ENCODE measurements at regions not wholly inside any gene's neighbourhood (a gene's known extent, or its start where the extent isn't known, plus 50 kb on each side); places are given as distances from the start of the nearest gene placed in this dataset.

DNA sequence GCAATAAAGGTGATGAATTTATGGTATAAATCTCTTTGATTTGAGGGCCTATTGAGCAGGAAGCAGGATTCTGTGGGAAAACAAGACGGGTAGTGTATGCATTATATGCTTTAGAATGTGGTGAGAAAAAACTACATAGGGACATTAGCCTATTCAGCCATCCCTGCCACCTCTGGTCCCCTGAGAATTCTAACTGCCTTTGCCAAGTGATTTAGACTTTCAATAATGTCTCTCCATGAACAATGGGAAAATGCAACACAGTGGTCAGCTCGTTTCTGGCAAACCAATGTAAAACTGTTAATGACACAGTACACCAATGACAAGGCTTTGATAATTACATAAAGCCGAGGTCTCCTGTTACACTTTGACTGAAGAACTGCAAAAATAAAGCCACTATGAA is 314.7 kb upstream of the CNTN4 start:
- intact Hi-C loops (cut with DNase I) = no loop called here
- no peak for DNase-seq (ENCODE audit: low spot score)

DNA sequence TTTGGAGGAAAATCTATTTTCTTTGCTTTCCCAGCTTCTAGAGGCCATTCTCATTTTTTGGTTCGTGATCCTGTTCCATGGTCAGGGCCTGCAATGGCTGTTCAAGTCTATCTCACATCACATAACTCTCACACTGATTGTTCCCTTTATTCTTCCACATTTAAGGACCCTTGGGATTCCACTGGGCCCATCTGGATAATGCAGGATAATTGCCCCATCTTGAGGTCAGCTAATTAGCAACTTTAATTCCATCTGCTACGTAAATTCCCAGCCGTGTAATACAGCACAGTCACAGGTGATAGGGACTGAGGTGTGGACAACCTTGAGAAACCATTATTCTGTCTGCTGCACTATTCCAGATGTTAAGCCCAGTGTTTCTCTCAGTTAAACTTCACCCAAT is 311.6 kb upstream of the CNTN4 start:
- intact Hi-C loops (cut with DNase I) = no loop called here

DNA sequence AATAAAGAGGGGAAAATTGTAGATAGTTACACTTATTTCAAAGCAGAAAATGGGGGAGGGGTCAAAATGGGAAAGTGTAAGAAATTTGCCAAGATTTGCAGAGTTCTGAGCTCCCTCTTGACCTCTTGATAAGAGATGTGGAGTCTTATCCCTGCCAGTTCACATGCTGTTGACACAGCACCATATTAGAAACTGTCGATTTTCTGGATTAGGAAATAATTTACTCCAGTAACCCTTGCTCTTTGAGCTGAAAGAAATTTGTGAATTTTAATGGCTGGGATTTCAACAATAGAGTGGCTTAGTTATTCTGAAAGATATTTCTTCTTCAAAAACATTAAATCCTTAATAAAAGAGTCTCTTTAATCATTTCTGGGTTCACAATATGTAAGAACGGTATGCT is 306.2 kb upstream of the CNTN4 start:
- no peak for DNase-seq (ENCODE audit: low spot score)
- intact Hi-C loops (cut with DNase I) = no loop called here

More for the DNA sequence above, 311.6 kb upstream of the CNTN4 start:
- DNase-seq (ENCODE audit: low spot score) = no peak

DNA sequence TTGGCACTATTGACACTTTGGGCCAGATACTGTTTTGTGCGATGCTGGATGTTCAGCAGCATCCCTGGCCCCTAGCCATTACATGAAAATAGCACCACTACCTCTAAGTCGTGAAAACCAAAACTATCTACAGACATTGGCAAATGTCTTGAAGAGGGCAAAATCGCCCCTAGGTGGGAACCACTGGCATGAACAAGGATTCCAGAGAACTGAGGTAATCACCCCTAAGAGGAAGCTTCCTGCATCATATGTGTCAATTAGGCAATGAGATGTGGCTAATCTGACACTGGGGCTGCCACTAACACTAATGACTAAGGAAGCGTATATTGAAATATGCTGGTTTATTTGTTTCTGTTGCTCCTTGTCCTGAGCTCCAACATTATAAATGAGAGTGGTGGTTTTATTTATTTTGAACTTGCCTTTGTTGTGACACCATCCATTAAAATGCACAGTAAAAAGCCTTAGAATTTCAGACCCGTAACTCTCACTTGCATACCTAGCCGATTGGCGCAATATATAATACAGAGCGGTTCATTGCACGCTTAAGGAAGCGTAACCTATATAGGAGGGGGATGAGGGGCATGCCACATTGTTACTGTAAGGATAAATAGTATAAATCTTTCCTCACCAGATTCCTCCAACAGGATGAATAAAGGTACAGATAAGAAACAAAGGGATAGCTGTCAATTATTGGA is 299.8 kb upstream of the CNTN4 start:
- intact Hi-C loops (cut with DNase I) = no loop called here
- DNase-seq (ENCODE audit: low spot score) = no peak

DNA sequence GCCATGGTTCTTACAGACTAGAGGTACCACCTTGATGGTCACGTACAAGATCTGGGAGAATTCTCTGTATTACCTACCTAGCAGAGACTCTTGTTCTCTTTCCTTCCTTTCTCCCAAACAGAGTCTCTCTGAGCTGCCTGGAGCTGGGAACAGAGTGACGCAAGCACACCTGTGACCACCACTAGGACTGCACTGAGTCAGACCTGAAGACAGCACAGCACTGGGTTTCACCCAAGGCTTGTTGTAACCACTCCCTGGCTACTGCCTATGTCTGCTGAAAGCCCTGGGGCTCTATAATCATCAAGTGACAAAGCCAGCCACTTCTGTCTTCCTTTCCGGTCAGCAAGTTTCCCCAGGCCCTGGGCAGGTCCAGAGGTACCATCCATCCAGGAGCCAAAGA is 293.3 kb upstream of the CNTN4 start:
- intact Hi-C loops (cut with DNase I) = no loop called here
- DNase-seq (ENCODE audit: low spot score) = no peak

DNA sequence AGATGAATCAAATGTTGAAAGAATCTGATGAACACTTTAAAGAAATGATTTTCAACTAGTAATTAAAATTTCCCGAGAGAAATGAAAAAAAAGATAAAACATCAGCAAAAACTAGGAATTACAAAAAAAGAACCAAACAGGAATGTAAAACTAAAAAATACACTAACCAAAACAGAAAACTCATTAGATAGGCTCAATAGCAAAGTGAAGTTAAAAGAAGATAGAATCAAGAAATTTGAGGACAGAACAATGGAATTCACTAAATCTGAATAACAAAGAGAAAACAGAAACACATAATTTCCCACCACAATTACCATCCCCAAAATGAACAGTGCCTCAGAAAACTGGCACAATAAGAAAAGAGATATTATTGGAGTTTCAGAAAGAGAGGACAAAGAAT is 290.1 kb upstream of the CNTN4 start:
- intact Hi-C loops (cut with DNase I) = no loop called here
- DNase-seq (ENCODE audit: low spot score) = no peak

DNA sequence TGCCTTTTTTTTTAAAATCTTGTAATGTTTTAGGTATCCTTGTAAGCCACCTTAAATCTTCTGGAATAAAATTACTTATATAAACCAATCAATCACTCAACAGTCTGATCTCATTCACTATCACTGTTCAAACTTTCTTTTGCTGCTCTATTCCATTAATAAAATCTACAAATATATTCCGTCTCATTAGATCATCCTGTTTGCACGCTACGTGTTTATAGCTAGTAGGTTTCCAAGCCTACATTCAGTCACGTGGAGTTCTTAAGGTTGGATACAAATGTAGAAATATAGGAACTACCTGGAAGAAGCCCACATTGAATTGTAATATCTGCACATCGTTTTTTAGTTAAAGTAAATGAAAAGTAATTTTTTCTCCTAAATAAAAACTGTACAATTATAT is 274.8 kb upstream of the CNTN4 start:
- intact Hi-C loops (cut with DNase I) = no loop called here
- DNase-seq (ENCODE audit: low spot score) = no peak

DNA sequence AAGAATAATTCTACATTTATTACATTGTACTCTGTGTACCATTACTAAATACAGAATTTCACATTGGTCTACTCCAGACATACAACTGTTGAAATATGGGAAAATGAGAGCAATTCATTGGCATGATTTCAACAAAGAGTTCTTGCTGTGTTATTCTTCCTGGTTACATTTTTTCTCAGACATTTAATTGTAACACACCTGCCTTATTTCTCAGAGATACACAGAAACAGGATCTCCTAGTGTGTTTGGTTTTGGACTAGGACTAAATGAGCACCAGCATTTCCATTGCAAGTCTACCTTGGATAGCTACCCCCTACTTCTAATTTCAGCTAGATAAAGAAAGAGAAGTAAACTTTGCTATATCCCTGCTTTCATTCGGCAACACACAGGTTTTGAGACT is 274.3 kb upstream of the CNTN4 start:
- intact Hi-C loops (cut with DNase I) = no loop called here
- no peak for DNase-seq (ENCODE audit: low spot score)

DNA sequence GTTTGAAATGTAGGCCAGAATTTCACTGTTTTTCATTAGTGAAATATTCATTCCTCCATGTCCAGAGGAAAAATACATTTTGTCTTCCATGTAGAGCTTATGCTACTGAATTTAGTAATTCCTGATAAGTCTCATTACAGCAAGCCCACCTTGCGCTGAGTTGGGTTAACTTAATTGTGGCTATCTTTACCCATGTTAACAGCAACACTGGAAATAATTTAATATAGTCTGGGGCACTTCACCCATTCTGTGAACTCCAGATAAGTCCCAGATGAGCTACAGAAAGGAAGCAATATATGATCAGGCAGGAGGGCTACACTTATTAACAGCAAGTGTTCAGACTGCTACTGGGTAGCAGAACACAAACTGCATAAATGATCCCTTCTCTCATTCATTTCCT is 270.1 kb upstream of the CNTN4 start:
- intact Hi-C loops (cut with DNase I) = no loop called here
- no peak for DNase-seq (ENCODE audit: low spot score)

DNA sequence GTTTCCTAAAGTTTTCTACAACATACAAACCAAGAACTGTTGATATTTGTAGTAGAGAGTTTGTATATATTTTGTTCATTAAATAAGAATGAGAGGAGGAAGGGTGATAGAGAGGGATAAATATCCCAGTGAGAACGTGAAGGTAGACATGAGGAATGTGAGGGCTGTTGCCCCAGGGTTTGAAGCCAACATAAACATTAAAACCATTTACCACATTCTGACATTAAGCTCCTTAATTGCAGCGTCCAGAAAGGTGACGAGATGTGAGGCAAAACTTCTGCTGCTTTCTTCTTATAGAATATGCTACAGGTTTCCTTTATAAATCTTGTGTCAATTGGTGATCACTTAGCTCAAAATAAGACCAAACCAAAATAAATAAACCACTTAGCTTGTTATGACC is 267.8 kb upstream of the CNTN4 start:
- DNase-seq (ENCODE audit: low spot score) = no peak
- intact Hi-C loops (cut with DNase I) = no loop called here

DNA sequence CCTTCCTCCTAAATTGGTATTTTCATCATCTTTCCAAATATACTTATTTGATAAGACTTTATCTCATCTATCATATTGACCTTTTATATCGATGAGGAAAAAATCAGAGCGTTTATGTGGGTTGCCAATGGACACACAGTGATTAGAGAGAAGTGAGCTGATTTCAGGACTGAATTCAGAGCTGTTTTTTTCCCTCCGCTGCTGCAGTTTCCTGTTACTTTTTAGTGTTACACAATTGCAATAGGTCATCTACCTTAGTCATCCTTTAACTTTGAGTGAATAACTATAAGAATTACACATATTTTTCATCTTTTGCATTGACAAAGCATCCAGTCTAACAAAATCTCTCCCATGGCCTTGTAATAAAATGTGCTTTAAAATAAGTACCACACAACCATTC is 266.3 kb upstream of the CNTN4 start:
- no peak for DNase-seq (ENCODE audit: low spot score)
- intact Hi-C loops (cut with DNase I) = no loop called here

DNA sequence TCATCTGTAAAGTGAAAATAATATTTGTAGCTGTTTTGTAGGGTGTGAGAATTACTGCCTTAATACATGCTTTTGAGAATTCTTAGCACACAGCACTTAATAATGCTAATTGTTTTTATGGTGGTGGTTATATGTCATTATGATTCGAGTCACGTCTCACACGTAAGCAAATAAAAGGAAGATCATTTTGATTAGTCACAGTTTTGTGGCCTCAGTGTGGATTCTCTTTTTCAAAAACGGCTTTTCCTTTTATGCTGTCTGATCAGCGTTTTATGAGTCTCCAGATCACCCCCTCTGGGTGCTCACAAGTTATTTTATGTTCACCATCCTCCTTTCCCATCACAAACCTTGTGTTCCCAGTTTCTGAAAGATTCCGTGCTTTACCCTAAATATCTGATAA is 255.6 kb upstream of the CNTN4 start:
- intact Hi-C loops (cut with DNase I) = no loop called here
- no peak for DNase-seq (ENCODE audit: low spot score)

DNA sequence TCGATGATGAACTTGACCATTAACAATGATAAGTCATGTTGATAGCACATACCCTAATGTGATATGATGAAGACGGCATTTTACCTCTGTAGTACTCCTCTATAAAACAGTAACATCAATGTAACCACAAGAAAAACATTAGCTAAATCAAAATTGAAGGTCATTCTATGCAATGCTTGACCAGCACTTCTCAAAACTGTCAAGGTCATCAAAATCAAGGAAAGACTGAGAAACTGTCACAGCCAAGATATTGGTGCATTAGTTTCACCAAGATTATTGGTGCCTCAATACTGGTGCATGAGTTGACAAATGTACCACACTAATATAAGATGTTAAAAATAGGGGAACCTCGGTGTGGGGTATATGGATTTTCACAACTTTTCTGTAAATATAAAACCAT is 251.1 kb upstream of the CNTN4 start:
- no peak for DNase-seq (ENCODE audit: low spot score)
- intact Hi-C loops (cut with DNase I) = no loop called here

DNA sequence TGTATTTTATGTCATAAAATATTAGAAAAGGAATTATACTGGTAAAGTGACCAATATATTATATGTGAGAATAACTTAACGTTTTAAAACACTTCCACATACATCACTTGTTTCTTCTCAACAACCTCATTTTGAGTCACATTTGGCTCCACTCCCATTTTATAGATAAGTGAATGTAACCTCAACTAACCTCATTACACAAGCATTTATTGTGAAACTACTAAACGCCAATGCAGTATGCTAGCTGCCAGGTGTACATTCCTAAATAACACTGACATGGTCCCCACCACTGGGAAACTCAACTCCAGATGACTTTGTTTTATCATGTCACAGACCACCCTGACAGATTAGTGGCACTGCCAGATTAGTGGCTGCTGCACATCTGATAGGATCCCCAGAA is 249.7 kb upstream of the CNTN4 start:
- DNase-seq (ENCODE audit: low spot score) = no peak
- intact Hi-C loops (cut with DNase I) = no loop called here

DNA sequence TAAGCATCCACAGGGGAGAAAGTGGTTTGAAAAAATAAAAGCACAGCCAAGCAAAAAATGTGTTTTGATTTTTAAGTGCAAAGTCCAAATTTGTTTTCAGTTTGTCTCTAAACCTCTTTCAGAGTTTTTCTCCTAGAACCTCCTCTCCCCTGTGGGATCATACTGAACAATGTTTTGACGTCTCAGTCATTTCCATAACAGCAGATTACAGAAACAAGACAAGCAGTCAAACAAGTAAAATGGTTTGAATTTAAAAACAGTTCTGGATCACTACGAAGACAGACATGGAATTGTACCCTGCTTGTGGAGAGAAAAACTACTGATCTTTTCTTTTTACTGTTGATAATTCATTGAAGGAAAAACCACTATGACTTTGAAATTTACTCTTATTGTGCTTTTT is 245.7 kb upstream of the CNTN4 start:
- intact Hi-C loops (cut with DNase I) = no loop called here
- DNase-seq (ENCODE audit: low spot score) = no peak

DNA sequence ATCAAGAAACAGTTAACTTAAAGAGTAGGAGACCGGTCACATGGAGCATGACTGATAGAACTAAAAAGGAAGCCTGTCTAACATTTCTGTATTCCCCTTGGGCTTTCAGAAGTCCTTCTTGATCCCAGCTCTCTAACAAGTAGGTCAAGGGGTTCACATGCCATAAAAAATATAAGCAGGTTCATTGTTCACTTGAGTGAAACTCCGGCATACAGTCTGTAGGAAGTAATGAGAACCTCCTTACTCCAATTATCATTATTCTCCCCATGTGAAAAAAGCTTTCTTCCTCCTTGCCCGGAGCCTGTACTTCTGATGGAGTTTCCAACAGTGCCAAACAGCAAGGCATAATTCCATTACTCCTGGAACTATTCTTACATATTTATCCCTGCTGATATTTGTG is 242.8 kb upstream of the CNTN4 start:
- DNase-seq (ENCODE audit: low spot score) = no peak
- intact Hi-C loops (cut with DNase I) = no loop called here

DNA sequence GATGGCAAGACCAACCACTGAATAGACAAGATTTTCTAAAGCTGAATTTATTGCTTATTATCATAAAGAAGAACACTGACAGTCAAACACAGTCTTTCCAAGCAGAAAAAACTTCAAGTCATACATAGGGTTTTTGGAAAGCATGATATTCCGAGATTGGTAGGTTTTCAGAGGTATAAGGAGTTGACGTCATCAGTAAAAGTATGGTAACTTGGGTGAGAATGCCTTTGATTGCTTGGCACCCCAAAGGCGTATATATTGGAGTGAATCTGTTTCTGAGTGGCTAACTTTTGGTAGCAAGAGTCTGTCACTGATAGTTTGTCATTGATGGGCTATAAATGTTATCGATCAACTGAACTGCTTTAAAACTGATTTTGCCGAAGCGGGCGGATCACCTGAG is 227.9 kb upstream of the CNTN4 start:
- intact Hi-C loops (cut with DNase I) = no loop called here
- DNase-seq (ENCODE audit: low spot score) = no peak

DNA sequence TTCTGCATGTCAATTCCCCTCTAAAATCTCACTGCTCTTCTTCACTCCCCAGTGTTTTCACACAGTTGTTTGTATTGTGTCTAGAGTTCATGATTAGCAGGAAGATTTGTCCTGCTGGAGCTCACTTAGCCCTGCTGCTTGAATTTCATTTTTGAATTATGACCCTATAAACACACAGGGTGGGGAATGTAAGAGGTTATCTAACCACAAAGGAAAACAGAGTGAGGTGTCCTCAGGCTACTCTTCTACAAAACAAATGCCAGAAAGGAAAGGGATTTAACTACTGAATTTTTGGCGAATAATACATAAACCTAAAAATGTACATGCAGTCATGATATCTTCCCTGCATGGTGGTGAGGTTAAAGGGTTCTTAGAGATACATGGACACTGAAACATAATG is 215.1 kb upstream of the CNTN4 start:
- intact Hi-C loops (cut with DNase I) = no loop called here
- DNase-seq (ENCODE audit: low spot score) = no peak

DNA sequence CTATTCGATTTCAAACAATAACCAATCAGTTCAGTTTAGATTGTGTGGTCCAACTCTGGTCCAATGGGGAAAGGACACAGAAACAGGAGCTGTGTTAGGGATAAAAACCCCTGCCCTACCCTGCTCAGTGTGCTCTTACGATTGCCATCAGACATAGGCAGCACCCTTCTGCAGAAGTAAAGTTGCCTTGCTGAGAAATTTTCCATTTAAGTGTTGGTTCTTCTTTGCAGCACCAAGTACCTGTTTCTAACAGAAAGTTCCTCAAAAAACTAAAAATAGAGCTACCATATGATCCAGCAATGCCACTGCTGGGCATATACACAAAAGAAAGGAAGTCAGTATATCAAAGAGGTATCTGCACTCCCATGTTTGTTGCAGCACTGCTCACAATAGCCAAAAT is 206.2 kb upstream of the CNTN4 start:
- no peak for DNase-seq (ENCODE audit: low spot score)
- intact Hi-C loops (cut with DNase I) = no loop called here

DNA sequence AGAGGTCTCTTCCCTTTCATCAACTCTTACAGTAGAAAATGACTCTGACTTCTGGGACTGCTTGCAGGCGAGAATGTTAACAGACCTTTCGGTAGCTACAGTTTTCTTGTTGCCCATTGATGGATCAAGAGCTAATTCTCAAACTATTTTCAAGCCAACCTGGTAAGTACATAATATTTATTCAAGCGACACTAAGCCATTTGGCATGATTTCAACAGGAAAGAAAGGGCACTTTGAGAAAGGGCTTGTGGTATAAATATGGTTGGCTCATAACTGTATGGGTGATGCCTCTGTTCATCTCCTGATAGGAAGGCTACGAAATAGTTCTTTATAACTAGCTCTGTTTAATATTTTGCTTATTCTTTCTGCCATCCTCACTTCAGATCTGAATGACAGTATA is 196.2 kb upstream of the CNTN4 start:
- DNase-seq (ENCODE audit: low spot score) = no peak
- intact Hi-C loops (cut with DNase I) = no loop called here

DNA sequence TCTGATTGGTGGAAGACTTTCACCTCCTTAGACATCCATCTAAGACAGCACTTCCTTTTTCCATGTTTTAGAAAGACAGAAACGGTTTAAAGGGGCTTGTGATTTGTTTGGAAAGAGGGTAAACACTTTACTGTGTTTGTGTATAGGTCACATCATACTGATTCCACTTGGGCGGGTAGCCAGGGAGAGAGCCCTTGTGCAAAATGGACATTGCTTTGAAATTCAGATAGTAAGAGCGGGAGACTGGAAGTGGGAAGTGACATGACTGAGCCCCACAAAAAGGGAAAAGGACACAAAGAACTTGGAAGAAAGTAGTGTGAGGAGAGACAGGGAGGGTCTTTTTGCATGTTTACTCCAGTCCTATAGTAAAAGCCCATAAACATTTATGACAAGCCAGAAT is 195.6 kb upstream of the CNTN4 start:
- intact Hi-C loops (cut with DNase I) = no loop called here
- no peak for DNase-seq (ENCODE audit: low spot score)

DNA sequence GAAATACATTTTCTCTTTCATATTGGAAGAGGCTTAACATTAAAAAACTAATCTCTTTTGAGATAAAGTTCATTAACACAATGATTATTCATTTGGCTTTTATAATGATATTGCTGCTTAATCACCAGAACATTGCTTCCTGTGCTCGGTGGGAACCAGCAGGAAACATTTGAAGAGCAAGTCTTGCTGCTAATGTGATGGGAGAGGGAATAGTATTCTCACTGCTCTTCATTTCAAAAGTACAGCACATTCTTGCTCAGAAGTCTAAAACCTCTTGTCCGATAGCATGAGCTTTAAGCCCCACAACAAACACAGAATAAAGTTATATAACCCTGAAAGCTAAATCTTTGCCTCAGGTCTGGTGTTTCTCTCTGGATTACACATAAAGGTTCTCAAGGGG is 190.8 kb upstream of the CNTN4 start:
- intact Hi-C loops (cut with DNase I) = no loop called here
- no peak for DNase-seq (ENCODE audit: low spot score)
